ENCODE measurements at regions not wholly inside any gene's neighbourhood (a gene's known extent, or its start where the extent isn't known, plus 50 kb on each side); places are given as distances from the start of the nearest gene placed in this dataset.

GRCh38 chr12:62170241-62170640, 90.0 kb upstream of the USP15 start:
- TF ChIP-seq CTCF (conservative IDR thresholded peaks at IDR 0.05; ENCODE audit: low read depth, low read length) = no peak
- H3K79me2 ChIP-seq (ENCODE audit: insufficient read depth, low read depth) = no peaks in the 10 kb centered on the region
- no peaks in the 10 kb centered on the region for H3K4me1 ChIP-seq (ENCODE audit: low read depth, poor library complexity, severe bottlenecking)
- H2AFZ ChIP-seq (ENCODE audit: low read depth) = no peak overlapping the region
- no peaks in the 10 kb centered on the region for H3K27me3 ChIP-seq (ENCODE audit: insufficient read depth, low read depth)
- no peak overlapping the region for H3K27ac ChIP-seq
- no peak overlapping the region for H3K4me3 ChIP-seq (IDR thresholded peaks at IDR 0.05; ENCODE audit: insufficient read depth, low read depth, low read length)
- H3K36me3 ChIP-seq (ENCODE audit: insufficient read depth) = no peaks in the 10 kb centered on the region
- H3K4me2 ChIP-seq = no peak overlapping the region
- H4K20me1 ChIP-seq (ENCODE audit: insufficient read depth) = no peaks in the 10 kb centered on the region
- H3K9ac ChIP-seq = no peak overlapping the region

- H3K4me2 ChIP-seq = no peak overlapping the region
- H3K27me3 ChIP-seq (ENCODE audit: insufficient read depth, low read depth) = no peaks in the 10 kb centered on the region
- no peaks in the 10 kb centered on the region for H3K36me3 ChIP-seq (ENCODE audit: insufficient read depth)
- H3K4me1 ChIP-seq (ENCODE audit: low read depth, poor library complexity, severe bottlenecking) = peaks cover 4% of the 10 kb centered on the region
- H4K20me1 ChIP-seq (ENCODE audit: insufficient read depth) = no peaks in the 10 kb centered on the region
- no peak overlapping the region for H3K27ac ChIP-seq
- H2AFZ ChIP-seq (ENCODE audit: low read depth) = no peak overlapping the region
- H3K79me2 ChIP-seq (ENCODE audit: insufficient read depth, low read depth) = no peaks in the 10 kb centered on the region
- TF ChIP-seq CTCF (conservative IDR thresholded peaks at IDR 0.05; ENCODE audit: low read depth, low read length) = no peak
- H3K4me3 ChIP-seq (IDR thresholded peaks at IDR 0.05; ENCODE audit: insufficient read depth, low read depth, low read length) = no peak overlapping the region
- no peak overlapping the region for H3K9ac ChIP-seq
Measured at GRCh38 chr12:62190689-62191490, 69.3 kb upstream of the USP15 start.

- no peak overlapping the region for H3K4me3 ChIP-seq (IDR thresholded peaks at IDR 0.05; ENCODE audit: insufficient read depth, low read depth, low read length)
- H3K79me2 ChIP-seq (ENCODE audit: insufficient read depth, low read depth) = no peaks in the 10 kb centered on the region
- no peak overlapping the region for H3K27ac ChIP-seq
- no peak for TF ChIP-seq CTCF (conservative IDR thresholded peaks at IDR 0.05; ENCODE audit: low read depth, low read length)
- H3K4me2 ChIP-seq = peak overlapping the region; percentile 61; the same call in 1 of the 2 replicates
- H3K9ac ChIP-seq = no peak overlapping the region
- no peaks in the 10 kb centered on the region for H3K36me3 ChIP-seq (ENCODE audit: insufficient read depth)
- peaks cover 4% of the 10 kb centered on the region for H3K4me1 ChIP-seq (ENCODE audit: low read depth, poor library complexity, severe bottlenecking)
- H2AFZ ChIP-seq (ENCODE audit: low read depth) = peak overlapping the region; percentile 87; the same call in 1 of the 2 replicates
- no peaks in the 10 kb centered on the region for H4K20me1 ChIP-seq (ENCODE audit: insufficient read depth)
- H3K27me3 ChIP-seq (ENCODE audit: insufficient read depth, low read depth) = no peaks in the 10 kb centered on the region
Measured at GRCh38 chr12:62191491-62192179, 68.6 kb upstream of the USP15 start.

GRCh38 chr12:62192180-62192902, 67.9 kb upstream of the USP15 start:
- Histone ChIP-seq H3K36me3 (ENCODE audit: insufficient read depth) (no peaks in the 10 kb centered on the region), H3K27ac (no peak overlapping the region), H3K79me2 (ENCODE audit: insufficient read depth, low read depth) (no peaks in the 10 kb centered on the region), H2AFZ (ENCODE audit: low read depth) (peak overlapping the region; percentile 87), H3K4me1 (ENCODE audit: low read depth, poor library complexity, severe bottlenecking) (peaks cover 4% of the 10 kb centered on the region), H3K4me2 (peak overlapping the region; percentile 61), H3K9ac (no peak overlapping the region; the same call in 1 of the 2 replicates), H4K20me1 (ENCODE audit: insufficient read depth) (no peaks in the 10 kb centered on the region), H3K4me3 (IDR thresholded peaks at IDR 0.05; ENCODE audit: insufficient read depth, low read depth, low read length) (no peak overlapping the region), H3K27me3 (ENCODE audit: insufficient read depth, low read depth) (no peaks in the 10 kb centered on the region)
- TF ChIP-seq CTCF (conservative IDR thresholded peaks at IDR 0.05; ENCODE audit: low read depth, low read length) = peak; percentile 92
